ENCODE measurements at regions not wholly inside any gene's neighbourhood (a gene's known extent, or its start where the extent isn't known, plus 50 kb on each side); places are given as distances from the start of the nearest gene placed in this dataset.

GRCh38 chrX:25144043-25144940 is 128.5 kb upstream of the ARX start:
- TF ChIP-seq, protein P1, sequence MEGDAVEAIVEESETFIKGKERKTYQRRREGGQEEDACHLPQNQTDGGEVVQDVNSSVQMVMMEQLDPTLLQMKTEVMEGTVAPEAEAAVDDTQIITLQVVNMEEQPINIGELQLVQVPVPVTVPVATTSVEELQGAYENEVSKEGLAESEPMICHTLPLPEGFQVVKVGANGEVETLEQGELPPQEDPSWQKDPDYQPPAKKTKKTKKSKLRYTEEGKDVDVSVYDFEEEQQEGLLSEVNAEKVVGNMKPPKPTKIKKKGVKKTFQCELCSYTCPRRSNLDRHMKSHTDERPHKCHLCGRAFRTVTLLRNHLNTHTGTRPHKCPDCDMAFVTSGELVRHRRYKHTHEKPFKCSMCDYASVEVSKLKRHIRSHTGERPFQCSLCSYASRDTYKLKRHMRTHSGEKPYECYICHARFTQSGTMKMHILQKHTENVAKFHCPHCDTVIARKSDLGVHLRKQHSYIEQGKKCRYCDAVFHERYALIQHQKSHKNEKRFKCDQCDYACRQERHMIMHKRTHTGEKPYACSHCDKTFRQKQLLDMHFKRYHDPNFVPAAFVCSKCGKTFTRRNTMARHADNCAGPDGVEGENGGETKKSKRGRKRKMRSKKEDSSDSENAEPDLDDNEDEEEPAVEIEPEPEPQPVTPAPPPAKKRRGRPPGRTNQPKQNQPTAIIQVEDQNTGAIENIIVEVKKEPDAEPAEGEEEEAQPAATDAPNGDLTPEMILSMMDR (IDR thresholded peaks at IDR 0.05): peak; percentile 14 to 56 (median 24)
- no peak for TF ChIP-seq EP300 (IDR thresholded peaks at IDR 0.05)
- Histone ChIP-seq H3K36me3 (no peaks in the 10 kb centered on the region), H3K27ac (no peak overlapping the region), H3K27me3 (no peaks in the 10 kb centered on the region), H3K4me1 (no peaks in the 10 kb centered on the region), H3K4me3 (no peak overlapping the region), H3K9me3 (no peaks in the 10 kb centered on the region)
- DNase-seq: peak; percentile 72
- intact Hi-C loops (cut with DNase I): loop anchor here (2.0 to 10.0 kb wide), 2 partner anchors 305 to 749 kb away; no protein-coding TSS in a partner anchor
- 18 to 24% methylated on average over 19 of the region's 19 CpGs for WGBS, 2 donors

- TF ChIP-seq POLR2AphosphoS5 (IDR thresholded peaks at IDR 0.05) (no peak), POLR2A (IDR thresholded peaks at IDR 0.05) (no peak), EP300 (IDR thresholded peaks at IDR 0.05) (no peak)
- TF ChIP-seq, protein P1 (IDR thresholded peaks at IDR 0.05): no peak
- WGBS, 2 donors: 78 to 85% methylated on average over 8 of the region's 8 CpGs
- intact Hi-C loops (cut with DNase I): loop anchor here (10.0 kb wide), 1 partner anchor 749 kb away; no protein-coding TSS in a partner anchor
These were observed 127.8 kb upstream of the ARX start for GRCh38 chrX:25143596-25143995.

GRCh38 chrX:25141684-25142083 is 125.9 kb upstream of the ARX start:
- Histone ChIP-seq H3K27me3 (no peaks in the 10 kb centered on the region), H3K27ac (no peak overlapping the region), H3K9me3 (no peaks in the 10 kb centered on the region), H3K36me3 (no peaks in the 10 kb centered on the region), H3K4me3 (no peak overlapping the region), H3K4me1 (no peaks in the 10 kb centered on the region)
- no peak for TF ChIP-seq POLR2AphosphoS5 (IDR thresholded peaks at IDR 0.05)
- no peak for TF ChIP-seq EP300 (IDR thresholded peaks at IDR 0.05)
- TF ChIP-seq, protein P1 (IDR thresholded peaks at IDR 0.05): no peak
- no peak for TF ChIP-seq POLR2A (IDR thresholded peaks at IDR 0.05)
- intact Hi-C loops (cut with DNase I): loop anchor here (10.0 kb wide), 1 partner anchor 747 kb away; no protein-coding TSS in a partner anchor
- WGBS, 2 donors: 78 to 80% methylated on average over 1 of the region's 1 CpG
- no peak for DNase-seq

More at GRCh38 chrX:25143596-25143995, 127.8 kb upstream of the ARX start:
- Histone ChIP-seq H3K4me1 (no peaks in the 10 kb centered on the region), H3K9me3 (no peaks in the 10 kb centered on the region), H3K27me3 (no peaks in the 10 kb centered on the region), H3K27ac (no peak overlapping the region), H3K36me3 (no peaks in the 10 kb centered on the region), H3K4me3 (no peak overlapping the region)
- no peak for DNase-seq

- H3K9me3 ChIP-seq: no peaks in the 10 kb centered on the region
- no peak overlapping the region for H3K4me3 ChIP-seq
- no peaks in the 10 kb centered on the region for H3K27me3 ChIP-seq
- no peak overlapping the region for H3K27ac ChIP-seq
- no peaks in the 10 kb centered on the region for H3K4me1 ChIP-seq
- intact Hi-C loops (cut with DNase I): no loop called here
- DNase-seq: no peak
- H3K36me3 ChIP-seq: no peaks in the 10 kb centered on the region
- TF ChIP-seq POLR2A (IDR thresholded peaks at IDR 0.05) (no peak), POLR2AphosphoS5 (IDR thresholded peaks at IDR 0.05) (no peak), EP300 (IDR thresholded peaks at IDR 0.05) (no peak)
- TF ChIP-seq, protein P1 (IDR thresholded peaks at IDR 0.05): no peak
These were observed 115.3 kb upstream of the ARX start for GRCh38 chrX:25131055-25131454.
